OCI-LY7 (cell line): ENCODE measurements at regions not wholly inside any gene's neighbourhood (a gene's known extent, or its start where the extent isn't known, plus 50 kb on each side); places are given as distances from the start of the nearest gene placed in this dataset.

ENCODE experiments used
- BruUV-seq: library from RNA; stranded (reverse); fragments of 400-500 nt; replicated peaks from 2 replicates; lab custom pipeline; 2021; lab: Mats Ljungman, UMichigan
- CTCF ChIA-PET: fragments of 300-600 bp; sonication (Branson Sonifier 250); formaldehyde crosslinking; loops from one replicate; lab custom pipeline; 2022; ENCODE audit warnings: antibody characterized with exemption; ENCODE audit not compliant: unreplicated experiment; lab: Charles Lee
- POLR2A ChIA-PET: fragments of 300-600 bp; sonication (Branson Sonifier 250); formaldehyde crosslinking; loops from one replicate; lab custom pipeline; 2022; ENCODE audit warnings: antibody characterized with exemption; lab: Charles Lee
- DNase-seq: peaks from one replicate; pipeline ENCODE4 v3.0.0-alpha.2; 2015; ENCODE audit warnings: low spot score
- H2AFZ ChIP-seq: fragments of 200-600 bp; sonication (generic), shearing (Covaris generic); 2 replicates; pipeline ENCODE4 v1.6.1; 2014; ENCODE audit warnings: mild to moderate bottlenecking, antibody characterized with exemption, low read length, moderate library complexity
- H3K27ac ChIP-seq: fragments of 200-600 bp; sonication (generic); 2 replicates; pipeline ENCODE4 v1.5.1; 2014; ENCODE audit warnings: mixed run types, low read depth, mild to moderate bottlenecking, moderate library complexity, low read length, inconsistent platforms; ENCODE audit not compliant: poor library complexity, severe bottlenecking
- H3K36me3 ChIP-seq: fragments of 200-600 bp; sonication (generic); 2 replicates; pipeline ENCODE4 v1.6.1; 2014; ENCODE audit warnings: mild to moderate bottlenecking, antibody characterized with exemption, low read length, moderate library complexity, mixed read lengths; ENCODE audit not compliant: insufficient read depth
- H3K4me1 ChIP-seq: fragments of 200-600 bp; sonication (generic); 2 replicates; pipeline ENCODE4 v1.5.1; 2014; ENCODE audit warnings: mild to moderate bottlenecking, low read length; ENCODE audit not compliant: insufficient read depth, poor library complexity, severe bottlenecking
- H3K4me2 ChIP-seq: fragments of 200-600 bp; sonication (generic); 2 replicates; pipeline ENCODE4 v1.6.1; 2014; ENCODE audit warnings: mild to moderate bottlenecking, low read length
- H3K4me3 ChIP-seq: fragments of 200-600 bp; sonication (generic); 2 replicates; pipeline ENCODE4 v1.5.1; 2014; ENCODE audit warnings: mild to moderate bottlenecking, low read depth, low read length; ENCODE audit not compliant: poor library complexity, severe bottlenecking
- H3K79me2 ChIP-seq: fragments of 200-600 bp; sonication (generic); 2 replicates; pipeline ENCODE4 v1.6.1; 2016; ENCODE audit warnings: low read depth, mild to moderate bottlenecking, low read length, moderate library complexity, mixed read lengths; ENCODE audit not compliant: insufficient read depth
- H3K9me2 ChIP-seq: fragments of 200-600 bp; sonication (generic); 2 replicates; pipeline ENCODE4 v1.6.1; 2016; ENCODE audit warnings: mild to moderate bottlenecking, low read length, mixed read lengths; ENCODE audit not compliant: insufficient read depth
- H3K9me3 ChIP-seq: fragments of 200-600 bp; sonication (generic); 2 replicates; pipeline ENCODE4 v1.6.1; 2014; ENCODE audit warnings: mild to moderate bottlenecking, mixed run types, low read length, mixed read lengths
- H4K20me1 ChIP-seq: fragments of 200-600 bp; sonication (generic); 2 replicates; pipeline ENCODE4 v1.6.1; 2014; ENCODE audit warnings: mild to moderate bottlenecking, antibody characterized with exemption, low read length, moderate library complexity, mixed read lengths; ENCODE audit not compliant: insufficient read depth
- CTCF ChIP-seq: fragments of 200-600 bp; sonication (generic); conservative IDR thresholded peaks from 2 replicates; pipeline ENCODE4 v1.5.1; 2014; ENCODE audit warnings: mild to moderate bottlenecking, antibody characterized with exemption, low read length, moderate library complexity, mixed read lengths
- EZH2phosphoT487 ChIP-seq: fragments of 200-600 bp; sonication (generic); IDR thresholded peaks from 2 replicates; pipeline ENCODE4 v1.6.1; 2018; ENCODE audit warnings: low read depth, borderline replicate concordance, mild to moderate bottlenecking, mixed run types, antibody characterized with exemption, low read length, moderate library complexity, mixed read lengths
- intact Hi-C: fragments of 100-400 bp; cut with micrococcal nuclease; formaldehyde crosslinking; loops from one replicate; pipeline ENCODE4 v1.10.0; 2022; ENCODE audit not compliant: unreplicated experiment

DNA sequence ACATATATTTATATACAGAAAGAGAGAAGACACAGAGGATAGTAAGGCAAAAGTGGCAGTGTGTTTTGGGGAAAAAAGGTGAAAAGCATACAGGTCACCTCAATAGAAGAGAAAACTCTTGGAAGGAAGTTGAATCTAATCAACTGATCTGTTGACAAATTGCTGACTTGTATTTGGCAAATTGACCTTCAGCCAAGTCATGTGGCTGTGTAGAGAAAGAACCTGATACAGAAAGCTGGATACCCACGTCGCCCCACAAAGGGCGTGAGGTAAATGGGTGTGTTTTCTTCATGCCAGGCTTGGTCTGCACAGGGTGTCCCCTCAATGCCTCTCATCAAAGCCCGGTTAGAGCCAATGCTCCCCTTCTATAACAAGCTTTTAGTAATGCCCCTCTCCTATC is 230.0 kb upstream of the KLHL29 start:
- Histone ChIP-seq H2AFZ (no peak overlapping the region), H3K79me2 (no peaks in the 10 kb centered on the region), H3K4me3 (no peak overlapping the region), H3K4me1 (no peaks in the 10 kb centered on the region), H3K9me3 (no peaks in the 10 kb centered on the region), H3K27ac (no peak overlapping the region), H4K20me1 (no peaks in the 10 kb centered on the region), H3K9me2 (no peaks in the 10 kb centered on the region), H3K36me3 (no peaks in the 10 kb centered on the region), H3K4me2 (no peak overlapping the region)
- intact Hi-C loops: no loop called here
- BruUV-seq: no TSS peak
- no peak for DNase-seq
- CTCF ChIA-PET: no interaction called here
- TF ChIP-seq CTCF (no peak), EZH2phosphoT487 (no peak)
- POLR2A ChIA-PET: no interaction called here

DNA sequence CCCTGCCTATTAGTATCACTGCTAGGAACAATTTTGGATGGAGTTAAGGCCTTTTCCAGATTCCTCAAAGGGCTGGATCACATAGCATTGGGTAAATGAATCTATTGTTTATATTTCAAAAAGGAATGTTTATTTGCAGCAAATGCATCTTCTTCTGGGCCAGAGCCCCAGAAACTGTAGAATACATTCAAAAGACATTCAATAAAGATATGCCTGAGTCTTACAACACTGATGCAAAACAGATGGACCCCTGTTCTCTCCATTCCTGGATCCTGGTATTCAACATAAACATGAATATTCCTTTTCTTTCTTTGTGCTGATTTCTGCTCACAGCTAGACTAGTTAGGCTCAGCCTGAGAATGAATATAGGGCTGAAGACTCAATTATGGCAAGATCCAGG is 227.2 kb upstream of the KLHL29 start:
- no peak for DNase-seq
- Histone ChIP-seq H3K9me3 (no peaks in the 10 kb centered on the region), H3K4me1 (no peaks in the 10 kb centered on the region), H3K4me2 (no peak overlapping the region), H3K4me3 (no peak overlapping the region), H3K27ac (no peak overlapping the region), H4K20me1 (no peaks in the 10 kb centered on the region), H3K36me3 (no peaks in the 10 kb centered on the region), H2AFZ (no peak overlapping the region), H3K79me2 (no peaks in the 10 kb centered on the region), H3K9me2 (no peaks in the 10 kb centered on the region)
- intact Hi-C loops: no loop called here
- CTCF ChIA-PET: no interaction called here
- POLR2A ChIA-PET: no interaction called here
- BruUV-seq: no TSS peak
- no peak for TF ChIP-seq EZH2phosphoT487
- TF ChIP-seq CTCF: no peak

DNA sequence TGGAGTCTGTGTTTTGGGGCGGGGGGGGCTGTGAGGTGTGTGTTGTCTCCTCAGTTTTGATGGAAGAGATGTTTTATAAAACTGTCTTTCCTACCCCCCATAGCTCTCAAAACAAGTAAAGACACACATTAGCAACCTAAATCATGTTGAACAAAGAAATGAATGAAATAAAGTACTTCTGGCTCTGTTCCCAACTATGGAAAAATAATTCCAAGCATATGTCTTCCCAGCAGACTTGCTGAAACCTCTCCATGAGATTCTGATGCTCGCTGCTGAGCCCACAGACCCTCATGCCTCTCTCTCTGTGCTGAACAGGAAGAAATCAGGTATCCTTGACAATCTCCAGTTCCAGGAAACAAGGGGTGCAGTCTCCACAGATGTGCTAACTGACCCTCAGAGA is 226.7 kb upstream of the KLHL29 start:
- Histone ChIP-seq H2AFZ (no peak overlapping the region), H4K20me1 (no peaks in the 10 kb centered on the region), H3K4me2 (no peak overlapping the region), H3K4me1 (no peaks in the 10 kb centered on the region), H3K9me3 (no peaks in the 10 kb centered on the region), H3K27ac (no peak overlapping the region), H3K36me3 (no peaks in the 10 kb centered on the region), H3K9me2 (no peaks in the 10 kb centered on the region), H3K79me2 (no peaks in the 10 kb centered on the region), H3K4me3 (no peak overlapping the region)
- CTCF ChIA-PET: no interaction called here
- POLR2A ChIA-PET: no interaction called here
- intact Hi-C loops: no loop called here
- no peak for DNase-seq
- TF ChIP-seq CTCF (no peak), EZH2phosphoT487 (no peak)
- BruUV-seq: no TSS peak
